ENCODE measurements at regions not wholly inside any gene's neighbourhood (a gene's known extent, or its start where the extent isn't known, plus 50 kb on each side); places are given as distances from the start of the nearest gene placed in this dataset.

GRCh38 chr12:90621927-90622326 is 333.0 kb downstream of the CCER1 start:
- TF ChIP-seq CTCF (IDR thresholded peaks at IDR 0.05; ENCODE audit: extremely low read depth in 1 of 2, insufficient read depth in 1 of 2, low read depth in 1 of 2, low read length in 2 of 2) (no peak), POLR2AphosphoS5 (IDR thresholded peaks at IDR 0.05; ENCODE audit: insufficient read depth, low read depth, low read length) (no peak), POLR2A (IDR thresholded peaks at IDR 0.05; ENCODE audit: low read depth, low read length) (no peak), EZH2 (IDR thresholded peaks at IDR 0.05; ENCODE audit: borderline replicate concordance, low read depth, low read length, severe bottlenecking) (no peak)
